PFSK-1 (cell line): ENCODE measurements at regions not wholly inside any gene's neighbourhood (a gene's known extent, or its start where the extent isn't known, plus 50 kb on each side); places are given as distances from the start of the nearest gene placed in this dataset.

ENCODE experiments used
- POLR2AphosphoS5 ChIP-seq: IDR thresholded peaks from 2 replicates; pipeline ENCODE4 v1.6.1; 2012; ENCODE audit warnings: low read depth, mild to moderate bottlenecking, control low read depth, low read length, moderate library complexity
- SIN3A ChIP-seq: IDR thresholded peaks from 2 replicates; pipeline ENCODE4 v1.6.1; 2012; ENCODE audit warnings: mild to moderate bottlenecking, low read length, moderate library complexity, borderline replicate concordance; ENCODE audit not compliant: insufficient read depth
- TAF1 ChIP-seq: IDR thresholded peaks from 2 replicates; pipeline ENCODE4 v1.6.1; 2012; ENCODE audit warnings: low read length, control low read depth, borderline replicate concordance; ENCODE audit not compliant: insufficient read depth

- TF ChIP-seq POLR2AphosphoS5 (no peak), TAF1 (no peak), SIN3A (no peak)
These were observed 466.2 kb upstream of the FOXG1 start for GRCh38 chr14:28300356-28300755.
